Neural cell (in vitro differentiated cells): ENCODE measurements at regions not wholly inside any gene's neighbourhood (a gene's known extent, or its start where the extent isn't known, plus 50 kb on each side); places are given as distances from the start of the nearest gene placed in this dataset.

ENCODE experiments used
- H2AFZ ChIP-seq: fragments of 200-600, 300-800 bp; sonication (generic), shearing (Covaris generic); 2 replicates; pipeline ENCODE4 v1.6.0; 2014; ENCODE audit warnings: low read depth, mild to moderate bottlenecking, antibody characterized with exemption, low read length, moderate library complexity
- H3F3A ChIP-seq: fragments of 200-600 bp; shearing (Covaris generic); 2 replicates; pipeline ENCODE4 v1.6.1; 2016; ENCODE audit warnings: mild to moderate bottlenecking, moderate library complexity, mixed read lengths, antibody characterized with exemption, low read length; ENCODE audit not compliant: insufficient read depth, poor library complexity, severe bottlenecking
- H3K27ac ChIP-seq: fragments of 200-600, 300-800 bp; sonication (generic), shearing (Covaris generic); 2 replicates; pipeline ENCODE4 v1.5.1; 2014; ENCODE audit warnings: mild to moderate bottlenecking, low read length, moderate library complexity
- H3K27me3 ChIP-seq: fragments of 300-800, 200-600 bp; sonication (generic), shearing (Covaris generic); 2 replicates; pipeline ENCODE4 v1.6.0; 2014; ENCODE audit warnings: mild to moderate bottlenecking, low read depth, low read length, moderate library complexity; ENCODE audit not compliant: insufficient read depth
- H3K36me3 ChIP-seq: fragments of 300-800, 200-600 bp; sonication (generic), shearing (Covaris generic); 2 replicates; pipeline ENCODE4 v1.5.1; 2014; ENCODE audit warnings: mild to moderate bottlenecking, antibody characterized with exemption, low read length, moderate library complexity; ENCODE audit not compliant: insufficient read depth
- H3K4me2 ChIP-seq: fragments of 300-800, 200-600 bp; sonication (generic), shearing (Covaris generic); 2 replicates; pipeline ENCODE4 v1.6.0; 2014; ENCODE audit warnings: mild to moderate bottlenecking, low read length
- H3K4me3 ChIP-seq: fragments of 300-800, 200-600 bp; sonication (generic), shearing (Covaris generic); 2 replicates; pipeline ENCODE4 v1.5.1; 2014; ENCODE audit warnings: mild to moderate bottlenecking, low read length, moderate library complexity
- H3K79me2 ChIP-seq: fragments of 200-600 bp; shearing (Covaris generic); replicated peaks from 2 replicates; pipeline ENCODE4 v1.6.0; 2014; ENCODE audit warnings: mild to moderate bottlenecking, low read length, moderate library complexity; ENCODE audit not compliant: insufficient read depth
- H3K9ac ChIP-seq: fragments of 300-800, 200-600 bp; sonication (generic), shearing (Covaris generic); 2 replicates; pipeline ENCODE4 v1.6.1; 2016; ENCODE audit warnings: mild to moderate bottlenecking, low read length, mixed read lengths
- H3K9me2 ChIP-seq: fragments of 200-600 bp; shearing (Covaris generic); 2 replicates; pipeline ENCODE4 v1.6.1; 2016; ENCODE audit warnings: mild to moderate bottlenecking, low read length, mixed read lengths; ENCODE audit not compliant: insufficient read depth
- H3K9me3 ChIP-seq: fragments of 200-600, 300-800 bp; sonication (generic), shearing (Covaris generic); 2 replicates; pipeline ENCODE4 v1.6.1; 2016; ENCODE audit warnings: mild to moderate bottlenecking, mixed run types, low read length, moderate library complexity, mixed read lengths
- H4K20me1 ChIP-seq: fragments of 200-600 bp; shearing (Covaris generic); 2 replicates; pipeline ENCODE4 v1.6.1; 2016; ENCODE audit warnings: mild to moderate bottlenecking, mixed run types; ENCODE audit not compliant: insufficient read depth
- CTCF ChIP-seq: fragments of 450-650 bp; IDR thresholded peaks from 2 replicates; pipeline ENCODE4 v1.5.1; 2014; ENCODE audit warnings: antibody characterized with exemption, mild to moderate bottlenecking, moderate library complexity; ENCODE audit not compliant: poor library complexity, severe bottlenecking
- EP300 ChIP-seq: fragments of 450-650 bp; conservative IDR thresholded peaks from 2 replicates; pipeline ENCODE4 v1.6.1; 2014; ENCODE audit warnings: antibody characterized with exemption, mild to moderate bottlenecking, moderate library complexity; ENCODE audit not compliant: poor library complexity, severe bottlenecking
- EZH2 ChIP-seq: fragments of 200-600, 300-800 bp; shearing (Covaris generic), sonication (generic); IDR thresholded peaks from 2 replicates; pipeline ENCODE4 v1.6.1; 2014; ENCODE audit warnings: antibody characterized with exemption, low read length, borderline replicate concordance, mild to moderate bottlenecking; ENCODE audit not compliant: insufficient read depth, poor library complexity, severe bottlenecking
- MXI1 ChIP-seq: fragments of 450-650 bp; conservative IDR thresholded peaks from 2 replicates; pipeline ENCODE4 v1.6.1; 2014; ENCODE audit warnings: antibody characterized with exemption, mild to moderate bottlenecking; ENCODE audit not compliant: poor library complexity, severe bottlenecking
- POLR2AphosphoS5 ChIP-seq: IDR thresholded peaks from 2 replicates; pipeline ENCODE4 v1.6.1; 2012
- RAD21 ChIP-seq: fragments of 450-650 bp; conservative IDR thresholded peaks from 2 replicates; pipeline ENCODE4 v1.6.1; 2014; ENCODE audit warnings: antibody characterized with exemption, mild to moderate bottlenecking, moderate library complexity
- REST ChIP-seq: IDR thresholded peaks from 2 replicates; pipeline ENCODE4 v1.6.1; 2012; ENCODE audit warnings: borderline replicate concordance
- SMC3 ChIP-seq: fragments of 450-650 bp; conservative IDR thresholded peaks from 2 replicates; pipeline ENCODE4 v1.6.1; 2014; ENCODE audit warnings: antibody characterized with exemption, mild to moderate bottlenecking, moderate library complexity; ENCODE audit not compliant: poor library complexity
- TAF1 ChIP-seq: IDR thresholded peaks from 2 replicates; pipeline ENCODE4 v1.6.1; 2012; ENCODE audit warnings: low read depth

GRCh38 chr9:109923806-109924205 lies 143.8 kb downstream of the PALM2AKAP2 start:
- no peaks in the 10 kb centered on the region for H3K9me3 ChIP-seq
- no peak overlapping the region for H3K4me2 ChIP-seq
- TF ChIP-seq EZH2 (no peak), SMC3 (no peak), TAF1 (no peak), EP300 (no peak), CTCF (no peak)
- H3K4me3 ChIP-seq, result no peak overlapping the region
- no peaks in the 10 kb centered on the region for H3K36me3 ChIP-seq
- H3K27me3 ChIP-seq, result no peaks in the 10 kb centered on the region
- no peak overlapping the region for H3K9ac ChIP-seq
- H3K79me2 ChIP-seq, result no peaks in the 10 kb centered on the region
- no peak overlapping the region for H3K27ac ChIP-seq
- H2AFZ ChIP-seq, result no peak overlapping the region
- H3F3A ChIP-seq, result no peaks in the 10 kb centered on the region
- no peaks in the 10 kb centered on the region for H4K20me1 ChIP-seq
- no peaks in the 10 kb centered on the region for H3K9me2 ChIP-seq

GRCh38 chr9:109925799-109926198 lies 145.8 kb downstream of the PALM2AKAP2 start:
- Histone ChIP-seq H3K27ac (no peak overlapping the region), H2AFZ (no peak overlapping the region), H3F3A (no peaks in the 10 kb centered on the region), H3K9me3 (no peaks in the 10 kb centered on the region), H3K9ac (no peak overlapping the region), H3K4me3 (no peak overlapping the region), H3K4me2 (no peak overlapping the region), H4K20me1 (no peaks in the 10 kb centered on the region), H3K27me3 (no peaks in the 10 kb centered on the region), H3K36me3 (no peaks in the 10 kb centered on the region), H3K9me2 (no peaks in the 10 kb centered on the region), H3K79me2 (no peaks in the 10 kb centered on the region)
- no peak for TF ChIP-seq POLR2AphosphoS5

GRCh38 chr9:109926421-109926869 lies 146.4 kb downstream of the PALM2AKAP2 start:
- H2AFZ ChIP-seq, result no peak overlapping the region
- H3K4me3 ChIP-seq, result no peak overlapping the region
- no peaks in the 10 kb centered on the region for H4K20me1 ChIP-seq
- no peaks in the 10 kb centered on the region for H3K9me3 ChIP-seq
- H3K4me2 ChIP-seq, result no peak overlapping the region
- no peaks in the 10 kb centered on the region for H3K9me2 ChIP-seq
- H3K9ac ChIP-seq, result no peak overlapping the region
- no peaks in the 10 kb centered on the region for H3F3A ChIP-seq
- H3K27me3 ChIP-seq, result no peaks in the 10 kb centered on the region
- no peaks in the 10 kb centered on the region for H3K79me2 ChIP-seq
- TF ChIP-seq EZH2 (no peak), CTCF (no peak), TAF1 (no peak), REST (no peak), MXI1 (no peak), RAD21 (no peak), SMC3 (no peak), POLR2AphosphoS5 (no peak), EP300 (no peak)
- H3K36me3 ChIP-seq, result no peaks in the 10 kb centered on the region
- H3K27ac ChIP-seq, result no peak overlapping the region
